Thyroid gland (tissue), 4 donors: ENCODE measurements at regions not wholly inside any gene's neighbourhood (a gene's known extent, or its start where the extent isn't known, plus 50 kb on each side); places are given as distances from the start of the nearest gene placed in this dataset.

Source experiments
- DNase-seq, 2 donors: peaks; one replicate each; pipeline ENCODE4 v3.0.0-alpha.2; 2019
- H3K27ac ChIP-seq, 3 donors: fragments of 200-600 bp; sonication (generic); 1 replicate in 2 of 3; 2 replicates in 1 of 3; pipeline ENCODE4 v1.5.1; 2016 to 2019; ENCODE audit warnings: mild to moderate bottlenecking in 1 of 3, moderate library complexity in 1 of 3
- H3K27me3 ChIP-seq: fragments of 200-600 bp; sonication (generic); one replicate; pipeline ENCODE4 v1.5.1; 2019
- H3K36me3 ChIP-seq, 2 donors: fragments of 200-600 bp; sonication (generic); one replicate each; pipeline ENCODE4 v1.5.1; 2016 to 2019
- H3K4me1 ChIP-seq, 2 donors: fragments of 200-600 bp; sonication (generic); one replicate each; pipeline ENCODE4 v1.5.1; 2017 to 2019
- H3K4me3 ChIP-seq, 3 donors: fragments of 200-600 bp; sonication (generic); replicated peaks in 1 of 3; 1 replicate in 2 of 3; 2 replicates in 1 of 3; pipeline ENCODE4 v1.5.1; 2016; ENCODE audit warnings: mild to moderate bottlenecking in 1 of 3
- H3K9me3 ChIP-seq: fragments of 200-600 bp; sonication (generic); one replicate; pipeline ENCODE4 v1.5.1; 2017
- POLR2A ChIP-seq, 2 donors: fragments of 450-650 bp; IDR thresholded peaks; one replicate each; pipeline ENCODE4 v1.6.1; 2017; ENCODE audit warnings: antibody characterized with exemption in 2 of 2, mild to moderate bottlenecking in 2 of 2, moderate library complexity in 1 of 2
- WGBS, 2 donors: methylation state at CpG; one replicate each; pipeline ENCODE4 v1.1.5; 2017; 5-methylcytosine and 5-hydroxymethylcytosine counted together
- intact Hi-C: fragments of 100-400 bp; cut with DNase I; formaldehyde crosslinking; loops from one replicate; pipeline ENCODE4 v1.15.1; 2023
- TF ChIP-seq, protein P1 (sequence below), 6 experiments: fragments of 200-600 bp in 3 of 6; fragments of 450-650 bp in 3 of 6; sonication (generic) in 3 of 6; IDR thresholded peaks; one replicate each; pipeline ENCODE4 v1.5.1; 2016 to 2019; ENCODE audit warnings: antibody characterized with exemption in 6 of 6, mild to moderate bottlenecking in 2 of 6, inconsistent platforms in 1 of 6, moderate library complexity in 1 of 6

DNA sequence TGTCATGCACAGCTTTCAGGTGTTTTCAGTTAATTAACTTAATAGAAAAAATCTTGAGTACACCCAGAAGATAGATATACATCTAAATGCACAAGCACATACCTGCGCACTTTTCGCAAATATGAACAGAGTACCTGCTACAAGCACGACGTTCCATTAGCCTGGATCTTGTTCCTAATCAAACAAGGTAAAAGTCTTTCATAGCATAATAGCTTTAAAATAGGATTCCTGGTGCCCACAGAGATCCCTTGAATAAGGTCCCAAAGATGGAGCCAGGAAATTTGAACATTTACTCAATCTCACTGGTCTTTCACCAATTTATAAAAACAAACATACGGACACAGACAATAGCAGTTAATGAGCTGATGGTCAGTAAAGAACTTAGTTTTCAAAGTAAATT, 689.8 kb upstream of the CHORDC1 start:
- H3K36me3 ChIP-seq, result no peaks in the 10 kb centered on the region
- 85 to 91% methylated on average over 5 of the region's 5 CpGs for WGBS, 2 donors
- intact Hi-C loops, result no loop called here
- no peak overlapping the region for H3K4me3 ChIP-seq
- H3K27me3 ChIP-seq, result no peaks in the 10 kb centered on the region
- TF ChIP-seq, protein P1, sequence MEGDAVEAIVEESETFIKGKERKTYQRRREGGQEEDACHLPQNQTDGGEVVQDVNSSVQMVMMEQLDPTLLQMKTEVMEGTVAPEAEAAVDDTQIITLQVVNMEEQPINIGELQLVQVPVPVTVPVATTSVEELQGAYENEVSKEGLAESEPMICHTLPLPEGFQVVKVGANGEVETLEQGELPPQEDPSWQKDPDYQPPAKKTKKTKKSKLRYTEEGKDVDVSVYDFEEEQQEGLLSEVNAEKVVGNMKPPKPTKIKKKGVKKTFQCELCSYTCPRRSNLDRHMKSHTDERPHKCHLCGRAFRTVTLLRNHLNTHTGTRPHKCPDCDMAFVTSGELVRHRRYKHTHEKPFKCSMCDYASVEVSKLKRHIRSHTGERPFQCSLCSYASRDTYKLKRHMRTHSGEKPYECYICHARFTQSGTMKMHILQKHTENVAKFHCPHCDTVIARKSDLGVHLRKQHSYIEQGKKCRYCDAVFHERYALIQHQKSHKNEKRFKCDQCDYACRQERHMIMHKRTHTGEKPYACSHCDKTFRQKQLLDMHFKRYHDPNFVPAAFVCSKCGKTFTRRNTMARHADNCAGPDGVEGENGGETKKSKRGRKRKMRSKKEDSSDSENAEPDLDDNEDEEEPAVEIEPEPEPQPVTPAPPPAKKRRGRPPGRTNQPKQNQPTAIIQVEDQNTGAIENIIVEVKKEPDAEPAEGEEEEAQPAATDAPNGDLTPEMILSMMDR (IDR thresholded peaks at IDR 0.05), result no peak
- TF ChIP-seq POLR2A (IDR thresholded peaks at IDR 0.05), result no peak
- no peak for DNase-seq
- no peak overlapping the region for H3K27ac ChIP-seq
- no peaks in the 10 kb centered on the region for H3K9me3 ChIP-seq
- H3K4me1 ChIP-seq, result no peaks in the 10 kb centered on the region

DNA sequence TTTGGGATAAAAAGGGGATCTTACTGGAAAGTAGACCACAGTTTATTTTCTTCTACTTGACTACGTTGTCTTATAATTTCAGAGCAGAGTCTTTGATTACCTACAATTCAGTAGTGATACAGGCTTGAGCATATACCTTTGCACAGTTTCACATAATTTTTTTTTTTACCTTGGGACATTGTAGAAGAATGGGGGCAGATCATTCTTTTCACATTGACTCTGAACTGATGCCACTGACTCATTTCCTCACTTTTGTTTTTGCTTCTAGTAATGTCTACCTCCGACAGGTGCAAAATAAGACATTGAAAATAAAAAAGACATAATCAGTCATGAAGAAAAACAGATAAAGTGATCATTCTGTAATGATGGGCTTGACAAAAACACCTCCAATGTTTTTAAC, 688.3 kb upstream of the CHORDC1 start:
- no peaks in the 10 kb centered on the region for H3K4me1 ChIP-seq
- TF ChIP-seq, protein P1 (IDR thresholded peaks at IDR 0.05), result no peak
- TF ChIP-seq POLR2A (IDR thresholded peaks at IDR 0.05), result no peak
- no peak overlapping the region for H3K27ac ChIP-seq
- H3K36me3 ChIP-seq, result no peaks in the 10 kb centered on the region
- no peaks in the 10 kb centered on the region for H3K27me3 ChIP-seq
- intact Hi-C loops, result no loop called here
- H3K4me3 ChIP-seq, result no peak overlapping the region
- H3K9me3 ChIP-seq, result no peaks in the 10 kb centered on the region
- DNase-seq, result no peak
- 88 to 93% methylated on average over 2 of the region's 2 CpGs for WGBS, 2 donors

DNA sequence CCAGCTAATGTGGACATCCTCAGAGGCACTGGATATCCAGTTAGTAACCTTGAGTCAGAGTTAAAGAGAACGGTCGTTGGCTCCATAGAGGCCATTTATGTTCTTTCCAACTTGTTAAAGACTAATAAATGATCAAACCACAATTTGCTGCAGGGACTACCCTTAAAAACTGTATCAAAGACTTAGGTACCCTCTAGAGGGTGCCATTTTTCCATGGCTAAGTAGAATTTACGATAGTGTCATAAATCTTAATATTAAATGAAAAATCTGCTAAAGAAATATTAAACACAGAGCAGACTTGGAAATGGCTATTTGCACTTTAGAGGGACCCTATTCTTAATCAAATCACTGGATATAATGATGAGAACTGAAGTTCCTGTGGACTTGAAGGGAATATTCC, 685.2 kb upstream of the CHORDC1 start:
- WGBS, 2 donors, result 76 to 90% methylated on average over 3 of the region's 3 CpGs
- no peak for DNase-seq
- no peaks in the 10 kb centered on the region for H3K4me1 ChIP-seq
- no peak overlapping the region for H3K4me3 ChIP-seq
- no peaks in the 10 kb centered on the region for H3K36me3 ChIP-seq
- intact Hi-C loops, result no loop called here
- no peaks in the 10 kb centered on the region for H3K27me3 ChIP-seq
- no peak overlapping the region for H3K27ac ChIP-seq
- no peaks in the 10 kb centered on the region for H3K9me3 ChIP-seq
- TF ChIP-seq, protein P1 (IDR thresholded peaks at IDR 0.05), result no peak
- no peak for TF ChIP-seq POLR2A (IDR thresholded peaks at IDR 0.05)

DNA sequence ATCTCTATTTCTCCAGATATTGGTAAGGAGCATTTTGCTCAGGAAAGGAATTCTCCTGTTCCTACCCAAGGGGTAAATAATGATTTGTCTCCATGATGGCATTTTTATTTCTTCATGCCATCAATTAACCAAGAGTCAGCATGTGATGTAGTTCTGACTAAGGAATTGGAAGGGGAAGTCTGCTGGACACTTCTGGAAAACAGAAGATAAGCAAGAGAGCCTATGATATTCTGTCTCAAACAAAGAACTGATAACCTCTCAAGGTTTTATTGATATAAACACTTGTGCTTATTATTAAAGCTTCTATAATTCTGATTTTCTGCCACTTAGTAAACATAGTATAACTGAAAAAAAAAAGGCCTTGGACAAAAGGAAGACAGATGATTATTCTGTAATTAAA, 673.0 kb upstream of the CHORDC1 start:
- Histone ChIP-seq H3K4me1 (no peaks in the 10 kb centered on the region), H3K27me3 (no peaks in the 10 kb centered on the region), H3K9me3 (no peaks in the 10 kb centered on the region), H3K4me3 (no peak overlapping the region), H3K27ac (no peak overlapping the region), H3K36me3 (no peaks in the 10 kb centered on the region)
- no peak for TF ChIP-seq POLR2A (IDR thresholded peaks at IDR 0.05)
- TF ChIP-seq, protein P1 (IDR thresholded peaks at IDR 0.05), result no peak
- intact Hi-C loops, result no loop called here
- no peak for DNase-seq

DNA sequence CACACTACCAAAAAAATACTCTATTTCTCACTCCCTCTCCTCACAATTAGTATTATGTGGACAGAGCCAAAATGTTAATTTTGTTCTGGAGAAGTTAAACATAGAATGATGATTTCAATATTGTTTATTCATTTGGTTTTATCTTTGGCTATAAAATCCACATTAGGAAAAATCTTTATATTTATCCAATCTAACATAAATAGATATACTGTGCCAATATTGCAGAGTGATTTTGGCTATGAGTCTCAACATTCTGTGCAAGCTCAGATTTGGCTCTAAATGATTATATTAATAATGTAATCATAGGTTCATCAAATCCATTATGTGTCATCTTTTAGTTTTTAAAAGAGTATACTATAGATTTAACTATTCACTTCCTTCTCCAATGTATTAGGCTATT, 667.5 kb upstream of the CHORDC1 start:
- H3K36me3 ChIP-seq, result no peaks in the 10 kb centered on the region
- DNase-seq, result no peak
- intact Hi-C loops, result no loop called here
- H3K27me3 ChIP-seq, result no peaks in the 10 kb centered on the region
- H3K4me1 ChIP-seq, result no peaks in the 10 kb centered on the region
- TF ChIP-seq, protein P1 (IDR thresholded peaks at IDR 0.05), result no peak
- TF ChIP-seq POLR2A (IDR thresholded peaks at IDR 0.05), result no peak
- no peak overlapping the region for H3K27ac ChIP-seq
- no peak overlapping the region for H3K4me3 ChIP-seq
- no peaks in the 10 kb centered on the region for H3K9me3 ChIP-seq
